ENCODE measurements at regions not wholly inside any gene's neighbourhood (a gene's known extent, or its start where the extent isn't known, plus 50 kb on each side); places are given as distances from the start of the nearest gene placed in this dataset.

DNA sequence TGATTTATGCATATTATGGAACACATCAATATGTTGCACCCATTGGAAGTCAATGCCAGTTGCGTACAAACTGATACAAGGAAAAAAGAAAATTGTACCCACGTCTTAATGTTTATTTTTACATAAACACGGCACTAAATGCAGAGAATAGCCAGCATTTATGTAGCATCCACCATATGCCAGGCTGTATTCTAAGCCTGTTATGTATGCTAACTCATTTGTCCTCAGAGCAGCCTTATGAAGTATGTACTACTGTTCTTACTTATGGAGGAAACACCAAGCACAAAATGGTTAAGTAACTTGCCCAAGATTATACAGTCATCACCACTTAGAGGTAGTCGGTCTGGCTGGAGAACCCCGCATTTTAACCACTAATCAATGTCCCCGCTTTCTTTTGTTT, 837.9 kb upstream of the RBFOX1 start:
- no peak for TF ChIP-seq CTCF (IDR thresholded peaks at IDR 0.05)
- TF ChIP-seq POLR2A (IDR thresholded peaks at IDR 0.05), result no peak
